ENCODE measurements at regions not wholly inside any gene's neighbourhood (a gene's known extent, or its start where the extent isn't known, plus 50 kb on each side); places are given as distances from the start of the nearest gene placed in this dataset.

- no peak for ATAC-seq (ENCODE audit: low read depth)
- Mint-ChIP-seq H3K36me3 (no peaks in the 10 kb centered on the region), H3K9me3 (peaks cover 5% of the 10 kb centered on the region), H3K27me3 (no peaks in the 10 kb centered on the region), H3K27ac (no peak overlapping the region), H3K4me3 (no peak overlapping the region), H3K4me1 (no peaks in the 10 kb centered on the region)
- DNase-seq: no peak
- POLR2A ChIA-PET: no interaction called here
Measured at GRCh38 chr2:149832324-149832723, 244.7 kb upstream of the MMADHC start.

- Mint-ChIP-seq H3K9me3 (no peaks in the 10 kb centered on the region), H3K4me3 (no peak overlapping the region), H3K27ac (no peak overlapping the region), H3K4me1 (no peaks in the 10 kb centered on the region), H3K27me3 (no peaks in the 10 kb centered on the region), H3K36me3 (no peaks in the 10 kb centered on the region)
- DNase-seq: no peak
- ATAC-seq (ENCODE audit: low read depth): no peak
- POLR2A ChIA-PET: no interaction called here
Measured at GRCh38 chr2:149828520-149829210, 241.1 kb upstream of the MMADHC start.

- POLR2A ChIA-PET: no interaction called here
Measured at GRCh38 chr2:149827585-149828126, 240.1 kb upstream of the MMADHC start.

GRCh38 chr2:149826471-149827125 is 239.0 kb upstream of the MMADHC start:
- Mint-ChIP-seq H3K9me3 (no peaks in the 10 kb centered on the region), H3K4me3 (no peak overlapping the region), H3K4me1 (no peaks in the 10 kb centered on the region), H3K27me3 (no peaks in the 10 kb centered on the region), H3K27ac (no peak overlapping the region), H3K36me3 (no peaks in the 10 kb centered on the region)
- POLR2A ChIA-PET: no interaction called here
- DNase-seq (no peak), ATAC-seq (ENCODE audit: low read depth) (no peak)

More at GRCh38 chr2:149827585-149828126, 240.1 kb upstream of the MMADHC start:
- Mint-ChIP-seq H3K4me1 (no peaks in the 10 kb centered on the region), H3K27ac (no peak overlapping the region), H3K9me3 (no peaks in the 10 kb centered on the region), H3K36me3 (no peaks in the 10 kb centered on the region), H3K27me3 (no peaks in the 10 kb centered on the region), H3K4me3 (no peak overlapping the region)
- DNase-seq (no peak), ATAC-seq (ENCODE audit: low read depth) (no peak)

GRCh38 chr2:149825473-149825872 is 237.9 kb upstream of the MMADHC start:
- no peaks in the 10 kb centered on the region for H3K4me1 Mint-ChIP-seq
- ATAC-seq (ENCODE audit: low read depth) (no peak), DNase-seq (no peak)
- H3K27ac Mint-ChIP-seq: no peak overlapping the region
- POLR2A ChIA-PET: no interaction called here
- H3K36me3 Mint-ChIP-seq: no peaks in the 10 kb centered on the region
- H3K9me3 Mint-ChIP-seq: no peaks in the 10 kb centered on the region
- no peaks in the 10 kb centered on the region for H3K27me3 Mint-ChIP-seq
- H3K4me3 Mint-ChIP-seq: no peak overlapping the region

DNA sequence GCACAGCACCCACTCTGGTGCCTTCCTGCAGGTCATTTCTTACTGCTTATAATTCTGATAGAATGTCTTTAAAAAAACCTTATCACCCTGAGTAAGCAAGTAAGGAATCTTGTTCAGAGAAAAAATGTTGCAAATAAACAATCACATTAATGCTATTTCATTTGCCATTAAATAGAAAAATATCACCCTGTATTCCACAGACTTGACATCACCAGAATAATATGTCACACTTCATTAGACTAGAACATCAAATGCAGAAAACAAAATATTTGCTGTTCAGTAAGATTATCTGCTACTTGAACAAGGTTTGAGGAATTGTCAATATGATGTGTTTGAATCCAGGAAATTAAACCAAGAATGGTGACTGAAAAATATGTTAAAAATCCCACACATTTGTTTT is 236.6 kb upstream of the MMADHC start:
- POLR2A ChIA-PET: no interaction called here
- Mint-ChIP-seq H3K27me3 (no peaks in the 10 kb centered on the region), H3K27ac (no peak overlapping the region), H3K4me3 (no peak overlapping the region), H3K36me3 (no peaks in the 10 kb centered on the region), H3K4me1 (no peaks in the 10 kb centered on the region), H3K9me3 (no peaks in the 10 kb centered on the region)
- DNase-seq (no peak), ATAC-seq (ENCODE audit: low read depth) (no peak)

DNA sequence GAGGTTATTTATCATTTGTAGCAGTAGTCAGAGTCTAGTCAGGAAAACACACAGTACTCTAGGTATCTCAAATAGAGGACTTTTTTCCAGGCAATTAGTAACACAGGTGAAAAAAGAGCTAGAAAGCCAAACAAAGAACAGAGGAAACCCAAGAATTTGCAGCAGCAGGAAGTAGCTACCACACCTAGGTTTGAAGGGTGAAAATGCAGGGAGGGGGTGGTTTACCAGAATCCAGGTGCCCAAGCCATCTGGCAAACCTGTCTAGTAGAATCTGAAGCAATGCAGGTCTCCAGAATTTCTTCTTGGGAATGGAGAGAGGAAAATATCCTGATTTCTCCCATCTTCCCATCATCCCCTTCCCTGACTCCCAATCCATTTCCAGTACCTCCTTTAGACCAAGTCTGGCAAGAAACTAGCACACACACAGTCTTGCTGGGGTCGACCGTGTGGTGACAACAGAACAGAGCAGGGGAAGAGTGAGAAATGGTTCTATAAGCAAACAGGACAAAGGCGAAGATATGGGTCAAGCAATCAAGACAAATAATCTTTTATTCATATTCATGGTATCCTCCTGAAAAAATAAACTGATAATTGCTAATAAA is 231.9 kb upstream of the MMADHC start:
- POLR2A ChIA-PET: no interaction called here
- Mint-ChIP-seq H3K4me3 (no peak overlapping the region), H3K27ac (no peak overlapping the region), H3K27me3 (no peaks in the 10 kb centered on the region), H3K4me1 (no peaks in the 10 kb centered on the region), H3K9me3 (no peaks in the 10 kb centered on the region), H3K36me3 (no peaks in the 10 kb centered on the region)
- ATAC-seq (ENCODE audit: low read depth) (no peak), DNase-seq (no peak)

- H3K4me1 Mint-ChIP-seq: no peaks in the 10 kb centered on the region
- ATAC-seq (ENCODE audit: low read depth) (no peak), DNase-seq (no peak)
- no peaks in the 10 kb centered on the region for H3K9me3 Mint-ChIP-seq
- no peaks in the 10 kb centered on the region for H3K27me3 Mint-ChIP-seq
- no peak overlapping the region for H3K27ac Mint-ChIP-seq
- POLR2A ChIA-PET: no interaction called here
- no peak overlapping the region for H3K4me3 Mint-ChIP-seq
- no peaks in the 10 kb centered on the region for H3K36me3 Mint-ChIP-seq
Measured at GRCh38 chr2:149816756-149817551, 229.4 kb upstream of the MMADHC start.

GRCh38 chr2:149815941-149816340 is 228.4 kb upstream of the MMADHC start:
- no peaks in the 10 kb centered on the region for H3K4me1 Mint-ChIP-seq
- no peaks in the 10 kb centered on the region for H3K36me3 Mint-ChIP-seq
- POLR2A ChIA-PET: no interaction called here
- DNase-seq: no peak
- H3K4me3 Mint-ChIP-seq: no peak overlapping the region
- H3K9me3 Mint-ChIP-seq: no peaks in the 10 kb centered on the region
- no peak overlapping the region for H3K27ac Mint-ChIP-seq
- no peaks in the 10 kb centered on the region for H3K27me3 Mint-ChIP-seq
- ATAC-seq (ENCODE audit: low read depth): no peak

DNA sequence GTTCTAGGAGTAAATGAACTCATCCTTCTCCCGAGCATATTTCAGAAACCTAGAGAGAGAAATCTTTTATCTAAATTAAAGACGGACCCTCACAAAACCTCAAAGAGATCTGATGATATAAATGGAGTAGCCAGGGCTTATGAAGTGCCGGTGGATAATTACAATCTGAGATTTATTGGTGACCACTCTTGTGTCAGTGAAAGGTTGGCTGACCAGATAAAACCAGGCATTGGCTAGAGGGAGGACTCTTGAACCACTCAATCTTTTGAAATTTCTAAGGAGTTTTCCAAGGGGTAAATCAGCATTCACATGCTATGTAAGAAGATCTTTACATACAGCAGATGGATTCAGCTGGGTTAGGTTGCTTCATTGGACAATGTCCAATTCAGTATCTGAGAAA is 227.3 kb upstream of the MMADHC start:
- Mint-ChIP-seq H3K9me3 (no peaks in the 10 kb centered on the region), H3K4me1 (no peaks in the 10 kb centered on the region), H3K36me3 (no peaks in the 10 kb centered on the region), H3K27me3 (no peaks in the 10 kb centered on the region), H3K4me3 (no peak overlapping the region), H3K27ac (no peak overlapping the region)
- POLR2A ChIA-PET: no interaction called here
- no peak for ATAC-seq (ENCODE audit: low read depth)
- no peak for DNase-seq

GRCh38 chr2:149814049-149814448 is 226.5 kb upstream of the MMADHC start:
- no peak for ATAC-seq (ENCODE audit: low read depth)
- no peak overlapping the region for H3K27ac Mint-ChIP-seq
- no peak overlapping the region for H3K4me3 Mint-ChIP-seq
- no peak for DNase-seq
- POLR2A ChIA-PET: no interaction called here
- H3K27me3 Mint-ChIP-seq: no peaks in the 10 kb centered on the region
- no peaks in the 10 kb centered on the region for H3K36me3 Mint-ChIP-seq
- H3K4me1 Mint-ChIP-seq: no peaks in the 10 kb centered on the region
- no peaks in the 10 kb centered on the region for H3K9me3 Mint-ChIP-seq

GRCh38 chr2:149808556-149808955 is 221.0 kb upstream of the MMADHC start:
- POLR2A ChIA-PET: no interaction called here
- no peak for DNase-seq
- ATAC-seq (ENCODE audit: low read depth): no peak
- H3K27ac Mint-ChIP-seq: no peak overlapping the region
- no peaks in the 10 kb centered on the region for H3K4me1 Mint-ChIP-seq
- no peaks in the 10 kb centered on the region for H3K9me3 Mint-ChIP-seq
- H3K27me3 Mint-ChIP-seq: no peaks in the 10 kb centered on the region
- H3K4me3 Mint-ChIP-seq: no peak overlapping the region
- no peaks in the 10 kb centered on the region for H3K36me3 Mint-ChIP-seq

DNA sequence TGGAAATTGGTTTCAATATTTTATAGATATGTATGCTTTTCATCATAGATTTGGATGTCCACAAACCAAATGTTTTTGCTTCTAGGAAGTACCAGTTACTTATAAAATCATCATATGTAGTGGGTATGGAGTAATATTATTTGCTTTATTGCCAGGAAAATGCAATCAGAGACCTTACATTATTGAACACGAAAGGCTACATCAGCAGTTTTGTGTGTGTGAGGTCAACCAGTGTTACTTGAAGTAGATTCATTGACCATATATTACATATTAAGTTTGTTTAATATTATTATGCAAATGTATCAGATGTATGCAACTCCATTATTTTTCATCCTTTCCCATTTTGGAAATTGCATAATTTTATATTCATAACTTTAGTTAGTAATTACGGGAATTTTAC is 219.1 kb upstream of the MMADHC start:
- H3K4me3 Mint-ChIP-seq: no peak overlapping the region
- ATAC-seq (ENCODE audit: low read depth): no peak
- H3K36me3 Mint-ChIP-seq: no peaks in the 10 kb centered on the region

More for the DNA sequence above, 219.1 kb upstream of the MMADHC start:
- peaks cover 2% of the 10 kb centered on the region for H3K27me3 Mint-ChIP-seq
- no peak overlapping the region for H3K27ac Mint-ChIP-seq
- DNase-seq: no peak
- POLR2A ChIA-PET: no interaction called here
- no peaks in the 10 kb centered on the region for H3K4me1 Mint-ChIP-seq
- no peaks in the 10 kb centered on the region for H3K9me3 Mint-ChIP-seq

Measured in activated naive CD8-positive, alpha-beta T cell treated with anti-CD3 and anti-CD28 coated beads, Interleukin-2, amount 10 ng/mL, durations not matched to agents 7 days and 5 days (primary cell).